ENCODE measurements at regions not wholly inside any gene's neighbourhood (a gene's known extent, or its start where the extent isn't known, plus 50 kb on each side); places are given as distances from the start of the nearest gene placed in this dataset.

GRCh38 chr12:86669010-86669409 lies 412.8 kb upstream of the MGAT4C start:
- TF ChIP-seq CTCF (IDR thresholded peaks at IDR 0.05; ENCODE audit: borderline replicate concordance, control extremely low read depth, extremely low read depth, insufficient read depth, missing control alignments) = no peak
- in situ Hi-C loops (cut with MboI; ENCODE audit: low sequenced_read_pairs, unreplicated experiment) = no loop called here
- DNase-seq (ENCODE audit: low spot score) = no peak

- DNase-seq (ENCODE audit: low spot score) = no peak
- in situ Hi-C loops (cut with MboI; ENCODE audit: low sequenced_read_pairs, unreplicated experiment) = no loop called here
- no peak for TF ChIP-seq CTCF (IDR thresholded peaks at IDR 0.05; ENCODE audit: borderline replicate concordance, control extremely low read depth, extremely low read depth, insufficient read depth, missing control alignments)
Measured at GRCh38 chr12:86666316-86666715, 410.1 kb upstream of the MGAT4C start.

GRCh38 chr12:86663716-86664115 lies 407.5 kb upstream of the MGAT4C start:
- no peak for TF ChIP-seq CTCF (IDR thresholded peaks at IDR 0.05; ENCODE audit: borderline replicate concordance, control extremely low read depth, extremely low read depth, insufficient read depth, missing control alignments)
- no peak for DNase-seq (ENCODE audit: low spot score)
- in situ Hi-C loops (cut with MboI; ENCODE audit: low sequenced_read_pairs, unreplicated experiment) = no loop called here

- DNase-seq (ENCODE audit: low spot score) = no peak
- TF ChIP-seq CTCF (IDR thresholded peaks at IDR 0.05; ENCODE audit: borderline replicate concordance, control extremely low read depth, extremely low read depth, insufficient read depth, missing control alignments) = no peak
- in situ Hi-C loops (cut with MboI; ENCODE audit: low sequenced_read_pairs, unreplicated experiment) = no loop called here
Measured at GRCh38 chr12:86663173-86663572, 407.0 kb upstream of the MGAT4C start.

- in situ Hi-C loops (cut with MboI; ENCODE audit: low sequenced_read_pairs, unreplicated experiment) = no loop called here
- no peak for TF ChIP-seq CTCF (IDR thresholded peaks at IDR 0.05; ENCODE audit: borderline replicate concordance, control extremely low read depth, extremely low read depth, insufficient read depth, missing control alignments)
- DNase-seq (ENCODE audit: low spot score) = no peak
Measured at GRCh38 chr12:86662464-86662863, 406.3 kb upstream of the MGAT4C start.

GRCh38 chr12:86660488-86661147 lies 404.4 kb upstream of the MGAT4C start:
- in situ Hi-C loops (cut with MboI; ENCODE audit: low sequenced_read_pairs, unreplicated experiment) = no loop called here
- no peak for DNase-seq (ENCODE audit: low spot score)

More at GRCh38 chr12:86660488-86661147, 404.4 kb upstream of the MGAT4C start:
- TF ChIP-seq CTCF (IDR thresholded peaks at IDR 0.05; ENCODE audit: borderline replicate concordance, control extremely low read depth, extremely low read depth, insufficient read depth, missing control alignments) = no peak

All from GM13976 (cell line).